SIG-M5 treated with dmso at 0.1 percent for 504 hours (cell line): ENCODE measurements at regions not wholly inside any gene's neighbourhood (a gene's known extent, or its start where the extent isn't known, plus 50 kb on each side); places are given as distances from the start of the nearest gene placed in this dataset.

Experiments
- DNase-seq: peaks from one replicate; lab custom pipeline; 2025; ENCODE audit not compliant: unreplicated experiment; lab: John Stamatoyannopoulos, UW

DNA sequence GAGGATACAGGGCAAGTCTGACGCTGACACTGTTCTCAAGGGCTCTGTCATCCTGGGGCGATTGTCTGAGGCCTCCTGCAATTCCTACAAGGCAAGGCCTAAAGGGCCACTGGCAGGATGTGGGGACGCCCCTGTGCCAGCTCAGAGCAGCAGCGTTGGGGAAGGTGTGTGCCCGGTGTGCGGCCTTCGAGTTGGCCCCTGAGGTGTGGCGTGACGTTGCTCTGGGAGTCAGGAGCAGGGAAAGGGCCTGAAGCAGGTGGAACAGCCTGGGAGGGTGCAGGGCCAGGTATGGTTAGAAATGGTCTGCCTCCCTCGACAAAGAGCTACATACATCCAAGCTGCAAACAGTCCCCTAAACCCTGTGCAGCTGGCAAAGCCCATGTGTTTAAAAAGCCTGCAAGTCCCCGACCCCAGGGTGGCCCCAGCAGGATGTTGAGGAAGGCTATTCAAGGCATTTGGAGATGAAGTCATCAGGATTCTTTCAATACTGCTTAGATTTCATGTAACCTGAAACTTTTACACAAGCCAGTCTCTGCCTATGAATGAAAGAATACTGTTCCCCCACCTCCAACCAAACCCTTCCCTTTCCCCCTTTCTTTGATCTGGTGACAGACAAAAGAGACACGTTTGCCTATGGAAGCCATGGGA is 142.5 kb upstream of the TNS3 start:
- DNase-seq = no peak

GRCh38 chr7:47722126-47722525 is 140.2 kb upstream of the TNS3 start:
- no peak for DNase-seq

DNA sequence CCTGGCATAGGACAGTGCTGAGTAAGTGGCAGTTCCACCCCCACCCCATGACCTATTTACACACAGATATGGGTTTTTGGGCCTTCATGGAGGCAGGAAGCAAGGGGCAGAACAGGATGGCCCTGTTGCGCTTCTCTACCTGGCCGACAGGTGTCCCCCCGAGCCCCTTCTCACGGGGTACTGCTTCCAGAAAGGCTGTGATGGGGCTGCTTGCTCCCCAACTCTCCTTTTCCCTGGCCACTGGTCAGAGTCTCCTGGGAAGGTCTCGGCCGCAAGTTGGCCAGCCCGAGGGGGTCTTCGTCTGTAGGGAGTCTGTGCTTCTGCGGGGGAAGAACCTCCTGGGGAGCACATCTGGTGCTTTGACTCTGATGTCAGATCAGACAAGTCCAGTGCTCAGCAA is 139.8 kb upstream of the TNS3 start:
- DNase-seq = no peak

DNA sequence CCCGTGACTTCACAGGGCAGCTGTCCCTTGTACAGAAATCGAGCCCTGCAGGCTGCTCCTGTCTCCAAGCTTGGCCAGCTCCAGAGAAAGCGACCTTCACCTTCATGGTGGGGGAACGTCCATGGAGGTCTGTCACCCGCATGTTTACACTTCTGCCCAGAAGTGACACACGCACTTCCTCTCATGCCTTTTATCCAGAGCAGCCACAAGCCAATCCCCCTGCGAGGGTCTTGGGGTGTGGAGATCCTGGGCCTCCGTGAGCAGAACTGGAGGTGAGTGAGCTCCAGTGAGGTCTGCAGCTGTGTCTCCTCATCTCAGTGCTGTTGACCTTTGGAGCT is 139.0 kb upstream of the TNS3 start:
- DNase-seq = no peak

DNA sequence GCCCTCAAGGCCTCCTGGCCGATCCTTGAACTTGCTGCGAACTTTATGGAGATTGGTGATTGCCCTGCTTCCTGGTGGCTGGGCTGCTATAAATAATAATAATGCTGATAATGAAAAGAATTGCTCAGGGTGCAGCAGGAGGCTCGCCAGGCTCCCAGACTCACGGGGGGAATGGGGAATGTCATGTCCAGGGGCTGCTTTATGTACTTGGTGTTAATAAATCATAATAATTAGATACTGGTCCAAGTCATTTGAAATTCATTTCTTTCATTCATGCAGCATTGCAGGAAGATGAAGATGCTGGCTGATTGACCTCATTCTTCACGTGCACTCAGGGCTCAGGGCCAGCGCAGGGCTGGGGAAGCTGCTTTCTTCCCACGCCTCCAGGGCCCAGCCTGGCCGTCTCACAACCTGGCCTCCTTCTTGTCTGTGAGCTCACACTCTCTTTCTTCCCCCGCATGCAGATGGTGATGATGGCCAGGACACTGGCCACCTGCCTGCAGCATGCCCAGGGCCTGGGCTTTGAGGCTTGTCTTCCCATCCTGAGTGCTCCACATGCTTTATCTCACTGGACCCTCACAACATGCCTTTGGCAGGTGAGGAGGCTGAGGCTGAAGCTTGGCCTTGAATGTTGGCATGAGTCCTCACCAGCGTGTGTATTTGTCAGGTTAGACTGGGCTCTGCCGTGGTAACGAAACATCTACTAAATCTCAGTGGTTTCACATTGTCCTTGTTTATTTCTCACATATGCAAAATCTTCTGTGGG is 138.4 kb upstream of the TNS3 start:
- DNase-seq = no peak

DNA sequence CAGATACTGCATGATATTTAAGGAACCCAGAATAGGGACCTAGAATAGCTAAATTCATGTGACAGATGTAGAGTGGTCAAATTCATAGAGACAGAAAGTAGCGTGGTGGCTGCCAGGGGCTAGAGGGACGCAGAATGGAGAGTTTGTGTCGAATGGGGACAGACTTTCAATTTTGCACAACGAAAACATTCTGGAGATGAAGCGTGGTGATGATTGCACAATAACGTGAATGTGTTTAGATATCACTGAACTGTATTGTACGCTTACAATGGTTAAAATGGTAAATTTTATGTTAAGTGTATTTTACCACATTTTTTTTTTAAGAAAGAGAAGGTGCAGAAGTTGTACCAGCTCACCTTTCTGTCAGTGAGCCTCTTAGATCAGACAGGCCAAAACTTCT is 137.8 kb upstream of the TNS3 start:
- DNase-seq = no peak

DNA sequence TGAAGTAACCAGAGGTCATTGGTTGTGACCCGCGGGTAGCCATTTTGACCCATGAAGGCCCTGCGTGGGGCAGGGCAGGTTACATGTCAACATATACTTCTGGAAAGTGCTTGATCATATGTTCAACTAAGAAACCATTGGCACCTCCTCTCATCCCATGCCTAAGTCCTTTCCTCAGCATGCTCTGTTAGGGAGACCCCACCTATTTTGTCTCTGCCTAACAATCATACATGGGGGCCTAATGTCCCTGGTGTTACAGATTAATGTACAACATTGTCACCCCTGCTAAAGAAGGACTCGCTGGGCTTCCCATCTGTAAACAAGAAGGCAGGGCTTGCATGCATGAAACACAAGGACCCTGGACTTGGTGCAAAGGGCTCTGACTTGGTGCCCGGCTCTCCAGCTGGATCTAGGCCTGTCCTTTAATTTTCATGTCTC is 133.7 kb upstream of the TNS3 start:
- DNase-seq = no peak

- DNase-seq = no peak
These were observed 133.0 kb upstream of the TNS3 start for GRCh38 chr7:47714669-47715607.

GRCh38 chr7:47713595-47713994 is 131.7 kb upstream of the TNS3 start:
- DNase-seq = no peak

DNA sequence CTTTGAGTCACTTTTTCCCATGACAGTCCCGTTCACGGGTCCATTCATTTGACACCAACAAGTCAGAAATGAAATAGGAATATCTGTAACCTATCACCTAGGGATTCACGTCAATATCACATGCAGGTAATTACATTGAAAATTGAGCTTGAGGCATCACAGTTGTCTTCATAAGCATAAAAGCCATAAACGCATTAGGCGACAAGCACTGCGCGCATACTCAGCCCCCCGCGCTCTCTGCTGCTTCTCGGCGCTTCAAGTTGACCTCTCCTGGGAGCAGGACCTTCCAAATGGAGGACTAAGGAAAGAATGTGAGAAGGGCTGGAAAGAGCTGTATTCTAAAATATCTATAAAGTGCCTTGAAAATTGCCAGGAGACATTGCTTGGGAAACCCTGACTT is 130.5 kb upstream of the TNS3 start:
- no peak for DNase-seq

DNA sequence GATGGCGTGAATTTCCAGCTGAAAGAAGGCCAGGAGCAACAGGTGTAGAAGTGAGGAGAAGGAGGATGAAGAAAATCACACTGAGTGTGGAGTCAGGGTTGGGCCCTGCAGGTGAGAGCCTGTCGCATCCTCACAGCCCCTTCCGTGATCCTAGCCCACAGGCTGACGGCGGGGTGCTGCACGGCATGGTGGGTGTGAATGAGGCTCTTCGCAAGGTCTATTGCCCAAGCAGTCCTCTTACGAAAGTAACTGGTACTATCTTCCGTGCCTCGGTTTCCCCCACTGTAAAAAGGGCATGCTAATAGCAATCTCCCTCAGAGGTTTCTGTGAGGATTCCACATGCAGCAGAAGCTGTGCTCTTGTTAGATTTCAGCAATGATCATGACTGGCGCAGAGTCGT is 129.9 kb upstream of the TNS3 start:
- DNase-seq = no peak

- no peak for DNase-seq
These were observed 128.5 kb upstream of the TNS3 start for GRCh38 chr7:47710201-47710935.

DNA sequence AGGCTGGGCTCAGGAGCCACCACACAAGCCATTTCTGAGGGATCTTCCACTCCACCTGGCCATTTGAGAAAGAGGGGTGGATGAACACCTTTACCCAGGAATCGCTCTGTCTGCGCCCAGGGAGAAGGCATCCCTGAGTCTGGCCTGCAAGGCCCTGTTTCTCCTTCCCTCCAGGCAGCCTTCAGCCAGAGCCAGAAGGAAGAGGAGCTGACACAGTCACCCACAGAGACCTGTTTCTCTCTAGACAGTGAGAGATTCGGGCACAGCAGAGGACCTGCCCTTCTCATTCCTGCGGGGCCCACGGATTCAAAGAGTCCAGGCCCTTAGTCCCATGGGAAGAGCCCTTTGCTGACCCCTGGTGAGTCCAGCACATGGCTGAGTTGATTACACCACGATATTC is 127.5 kb upstream of the TNS3 start:
- no peak for DNase-seq

GRCh38 chr7:47709051-47709450 is 127.1 kb upstream of the TNS3 start:
- no peak for DNase-seq

GRCh38 chr7:47707583-47707982 is 125.7 kb upstream of the TNS3 start:
- no peak for DNase-seq

DNA sequence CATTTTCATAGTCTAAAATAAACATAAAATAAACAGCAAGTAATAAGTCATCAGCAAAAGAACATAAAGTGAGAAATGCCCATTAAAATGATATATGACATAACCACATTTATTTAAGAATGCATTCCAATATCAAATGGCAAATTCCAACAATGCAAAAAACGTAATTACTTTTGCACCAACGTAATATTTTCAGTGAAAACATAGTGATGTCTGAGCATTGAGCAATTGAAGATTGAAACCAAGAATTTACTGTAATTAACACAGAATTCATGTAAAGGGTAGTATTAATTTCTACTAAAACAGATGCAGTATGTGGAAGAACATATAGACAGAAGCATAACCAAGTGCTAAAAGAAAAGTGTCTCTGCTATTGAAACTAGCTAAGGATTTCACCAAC is 123.0 kb upstream of the TNS3 start:
- DNase-seq = no peak

GRCh38 chr7:47702080-47702479 is 120.2 kb upstream of the TNS3 start:
- no peak for DNase-seq

DNA sequence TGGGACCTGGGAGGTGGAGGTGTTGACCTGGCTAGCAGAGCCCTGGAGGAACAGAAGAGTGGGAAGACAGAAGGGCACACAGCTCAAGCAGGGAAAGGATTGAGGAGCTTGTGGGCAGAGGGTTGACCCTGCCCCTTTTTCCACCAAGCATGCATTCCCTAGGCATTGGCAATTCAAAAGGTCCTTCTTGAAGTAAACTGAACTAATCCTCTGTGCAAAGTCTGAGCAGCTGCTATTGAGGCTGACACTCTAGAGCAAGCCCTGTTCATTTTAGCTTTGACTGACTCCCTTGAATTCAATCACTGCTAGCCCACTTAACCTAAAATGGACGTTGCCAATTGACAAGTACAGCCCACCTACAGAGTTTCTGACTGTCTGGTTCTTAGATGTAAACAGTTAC is 116.5 kb upstream of the TNS3 start:
- DNase-seq = no peak

DNA sequence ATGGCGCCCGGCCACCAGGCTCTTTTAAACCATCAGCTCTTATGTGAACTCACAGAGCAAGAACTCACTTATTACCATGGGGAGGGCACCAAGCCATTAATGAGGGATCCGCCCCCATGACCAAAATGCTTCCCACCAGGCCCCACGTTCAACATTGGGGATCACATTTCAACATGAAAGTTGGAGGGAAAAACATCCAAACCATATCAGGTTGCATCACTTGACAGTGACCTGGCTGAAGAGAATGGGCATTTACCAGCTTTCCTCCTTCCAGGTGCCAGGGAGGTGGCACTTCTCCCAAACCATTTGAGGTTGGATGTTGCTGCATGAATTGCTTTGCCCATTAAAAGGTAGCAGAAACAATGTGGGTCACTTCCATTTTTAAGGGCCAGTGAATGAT is 115.6 kb upstream of the TNS3 start:
- DNase-seq = no peak

DNA sequence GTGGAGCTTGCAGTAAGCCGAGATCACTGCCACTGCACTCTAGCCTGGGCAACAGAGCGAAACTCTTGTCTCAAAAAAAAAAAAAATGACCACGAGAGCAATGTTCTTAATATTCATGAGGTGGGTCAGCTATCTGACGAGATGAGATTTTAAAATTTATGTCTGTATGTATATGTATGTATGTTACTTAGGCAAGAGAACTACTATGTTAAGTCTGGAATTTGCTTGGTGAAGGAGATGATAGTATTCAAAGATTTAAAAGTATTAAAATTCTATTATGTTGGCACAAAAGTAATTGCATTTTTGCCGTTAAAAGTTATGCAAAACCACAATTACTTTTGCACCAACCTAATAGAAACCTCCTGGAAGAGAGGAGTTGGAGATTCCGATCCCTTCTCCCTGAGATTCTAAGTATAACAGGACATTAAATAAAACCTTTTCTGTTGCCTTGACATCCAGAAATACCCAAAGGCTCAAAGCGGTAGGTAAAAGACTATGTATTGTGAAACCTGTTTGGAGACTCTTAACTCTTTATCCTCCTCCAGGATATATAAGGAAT is 114.3 kb upstream of the TNS3 start:
- no peak for DNase-seq

GRCh38 chr7:47693216-47693615 is 111.3 kb upstream of the TNS3 start:
- DNase-seq = peak; percentile 76
